SK-N-SH (cell line): ENCODE measurements at regions not wholly inside any gene's neighbourhood (a gene's known extent, or its start where the extent isn't known, plus 50 kb on each side); places are given as distances from the start of the nearest gene placed in this dataset.

Experiments
- RAD21 ChIP-seq: IDR thresholded peaks from 2 replicates; pipeline ENCODE4 v1.6.1; 2012; ENCODE audit warnings: mild to moderate bottlenecking, low read length
- TF ChIP-seq, protein P1 (sequence below): fragments of 200-600 bp; sonication (generic); IDR thresholded peaks from 2 replicates; pipeline ENCODE4 v1.6.1; 2017; ENCODE audit warnings: antibody characterized with exemption, mild to moderate bottlenecking, moderate library complexity

DNA sequence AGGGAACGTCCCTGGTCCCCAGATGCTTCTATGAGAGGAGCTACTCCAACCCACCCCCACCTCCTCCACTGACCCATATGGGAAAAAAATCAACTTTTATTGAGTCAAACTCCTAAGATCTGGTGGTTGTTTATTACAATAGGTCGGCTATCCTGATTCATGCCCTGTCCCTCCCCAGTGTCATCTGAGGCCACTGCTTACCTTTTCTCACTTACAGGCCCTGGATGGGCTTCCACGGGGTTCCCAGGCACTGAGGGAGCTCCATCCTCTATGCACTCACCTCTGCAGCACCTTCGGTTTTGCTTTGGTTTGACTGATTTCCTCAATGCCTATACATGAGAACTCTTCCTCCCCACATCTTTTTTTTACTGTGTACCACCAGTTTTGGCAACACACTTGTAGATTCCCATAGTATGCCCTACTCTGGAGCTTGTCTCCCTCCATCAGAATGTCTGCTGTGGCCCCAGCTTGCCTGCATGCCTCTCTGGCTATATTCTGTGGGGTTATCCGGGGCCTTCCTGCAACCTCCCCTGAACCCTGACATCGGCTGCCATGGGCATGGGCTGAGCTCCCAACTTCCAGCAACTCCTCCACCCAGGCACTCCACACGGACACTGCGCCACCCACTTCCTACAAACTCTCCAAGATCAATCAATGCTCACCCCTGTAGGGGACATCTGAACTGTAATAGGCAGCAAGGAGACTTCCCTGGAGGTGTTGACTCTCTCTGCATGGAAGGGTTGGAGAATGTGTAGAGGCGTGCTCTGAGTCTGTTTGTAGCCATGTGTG is 236.1 kb downstream of the VAPA start:
- TF ChIP-seq, protein P1, sequence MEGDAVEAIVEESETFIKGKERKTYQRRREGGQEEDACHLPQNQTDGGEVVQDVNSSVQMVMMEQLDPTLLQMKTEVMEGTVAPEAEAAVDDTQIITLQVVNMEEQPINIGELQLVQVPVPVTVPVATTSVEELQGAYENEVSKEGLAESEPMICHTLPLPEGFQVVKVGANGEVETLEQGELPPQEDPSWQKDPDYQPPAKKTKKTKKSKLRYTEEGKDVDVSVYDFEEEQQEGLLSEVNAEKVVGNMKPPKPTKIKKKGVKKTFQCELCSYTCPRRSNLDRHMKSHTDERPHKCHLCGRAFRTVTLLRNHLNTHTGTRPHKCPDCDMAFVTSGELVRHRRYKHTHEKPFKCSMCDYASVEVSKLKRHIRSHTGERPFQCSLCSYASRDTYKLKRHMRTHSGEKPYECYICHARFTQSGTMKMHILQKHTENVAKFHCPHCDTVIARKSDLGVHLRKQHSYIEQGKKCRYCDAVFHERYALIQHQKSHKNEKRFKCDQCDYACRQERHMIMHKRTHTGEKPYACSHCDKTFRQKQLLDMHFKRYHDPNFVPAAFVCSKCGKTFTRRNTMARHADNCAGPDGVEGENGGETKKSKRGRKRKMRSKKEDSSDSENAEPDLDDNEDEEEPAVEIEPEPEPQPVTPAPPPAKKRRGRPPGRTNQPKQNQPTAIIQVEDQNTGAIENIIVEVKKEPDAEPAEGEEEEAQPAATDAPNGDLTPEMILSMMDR = no peak
- TF ChIP-seq RAD21 = no peak
